Epidermal melanocyte (primary cell): ENCODE measurements at regions not wholly inside any gene's neighbourhood (a gene's known extent, or its start where the extent isn't known, plus 50 kb on each side); places are given as distances from the start of the nearest gene placed in this dataset.

ENCODE experiments used
- DNase-seq: peaks from one replicate; pipeline ENCODE4 v3.0.0; 2011; ENCODE audit warnings: low spot score; ENCODE audit not compliant: insufficient read length

GRCh38 chr6:84421031-84421430 is 193.6 kb upstream of the CEP162 start:
- no peak for DNase-seq

- no peak for DNase-seq
These were observed 189.8 kb upstream of the CEP162 start for GRCh38 chr6:84417260-84417659.

- no peak for DNase-seq
These were observed 188.7 kb upstream of the CEP162 start for GRCh38 chr6:84416043-84416657.

- DNase-seq = no peak
These were observed 188.1 kb upstream of the CEP162 start for GRCh38 chr6:84415517-84415916.

GRCh38 chr6:84415068-84415467 is 187.6 kb upstream of the CEP162 start:
- DNase-seq = no peak

- no peak for DNase-seq
These were observed 187.1 kb upstream of the CEP162 start for GRCh38 chr6:84414531-84414930.

- DNase-seq = no peak
These were observed 183.7 kb upstream of the CEP162 start for GRCh38 chr6:84411060-84411629.

GRCh38 chr6:84409911-84410310 is 182.5 kb upstream of the CEP162 start:
- no peak for DNase-seq

GRCh38 chr6:84408028-84408427 is 180.6 kb upstream of the CEP162 start:
- DNase-seq = no peak

- no peak for DNase-seq
These were observed 176.1 kb upstream of the CEP162 start for GRCh38 chr6:84403545-84403944.

GRCh38 chr6:84399003-84399402 is 171.6 kb upstream of the CEP162 start:
- no peak for DNase-seq

GRCh38 chr6:84392261-84392660 is 164.8 kb upstream of the CEP162 start:
- DNase-seq = no peak

GRCh38 chr6:84390851-84391250 is 163.4 kb upstream of the CEP162 start:
- no peak for DNase-seq

- no peak for DNase-seq
These were observed 162.9 kb upstream of the CEP162 start for GRCh38 chr6:84390334-84390733.

GRCh38 chr6:84379142-84379541 is 151.7 kb upstream of the CEP162 start:
- no peak for DNase-seq

- DNase-seq = no peak
These were observed 144.8 kb upstream of the CEP162 start for GRCh38 chr6:84372290-84372689.

- no peak for DNase-seq
These were observed 144.2 kb upstream of the CEP162 start for GRCh38 chr6:84371681-84372080.

GRCh38 chr6:84362193-84362821 is 134.9 kb upstream of the CEP162 start:
- no peak for DNase-seq

GRCh38 chr6:84361372-84362192 is 134.1 kb upstream of the CEP162 start:
- no peak for DNase-seq

- no peak for DNase-seq
These were observed 132.6 kb upstream of the CEP162 start for GRCh38 chr6:84360039-84360438.

- no peak for DNase-seq
These were observed 131.1 kb upstream of the CEP162 start for GRCh38 chr6:84358581-84358980.

GRCh38 chr6:84357631-84358030 is 130.2 kb upstream of the CEP162 start:
- no peak for DNase-seq
